Mucosa of descending colon (tissue), 3 donors: ENCODE measurements at regions not wholly inside any gene's neighbourhood (a gene's known extent, or its start where the extent isn't known, plus 50 kb on each side); places are given as distances from the start of the nearest gene placed in this dataset.

ENCODE experiments used
- ATAC-seq: fragments of 200-7000 bp; cut with Tn5 transposase; one replicate; pipeline ENCODE4 v1.9.1; 2020; ENCODE audit warnings: mild to moderate bottlenecking, moderate library complexity
- DNase-seq, 3 donors: peaks; one replicate each; pipeline ENCODE4 v3.0.0-alpha.2; 2020
- H3K36me3 ChIP-seq: fragments of 200-600 bp; one replicate; pipeline ENCODE4 v1.8.0; 2021; ENCODE audit warnings: low read depth, mild to moderate bottlenecking
- H3K4me1 ChIP-seq: fragments of 200-600 bp; one replicate; pipeline ENCODE4 v1.8.0; 2021; ENCODE audit warnings: low read depth, mild to moderate bottlenecking
- H3K4me3 ChIP-seq: fragments of 200-600 bp; one replicate; pipeline ENCODE4 v1.8.0; 2021; ENCODE audit warnings: mild to moderate bottlenecking
- H3K9me3 ChIP-seq: fragments of 200-600 bp; one replicate; pipeline ENCODE4 v1.8.0; 2021; ENCODE audit warnings: mild to moderate bottlenecking
- CTCF ChIP-seq: fragments of 200-600 bp; IDR thresholded peaks from one replicate; pipeline ENCODE4 v1.8.0; 2022; ENCODE audit warnings: antibody characterized with exemption, mild to moderate bottlenecking
- intact Hi-C, 2 donors: fragments of 100-400 bp; cut with DNase I in 1 of 2; cut with micrococcal nuclease in 1 of 2; formaldehyde crosslinking; loops; one replicate each; pipeline versions ENCODE4 v1.11.0 to v1.11.1; 2022; cut with DNase I, micrococcal nuclease
- donor health status: DM: no; HTN: no; CAD: no; lungs with moderate emphysema.
- donor health status: DM: no; HTN: no; CAD: no.
- donor health status: DM: no; HTN: yes; CAD: no.

- Histone ChIP-seq H3K36me3 (no peaks in the 10 kb centered on the region), H3K4me3 (no peak overlapping the region), H3K9me3 (no peaks in the 10 kb centered on the region), H3K4me1 (no peaks in the 10 kb centered on the region)
- DNase-seq = no peak
- no peak for ATAC-seq
- intact Hi-C loops = no loop called here
- no peak for TF ChIP-seq CTCF
These were observed 345.7 kb upstream of the SPRED2 start for GRCh38 chr2:65778137-65778536.

- ATAC-seq = no peak
- H3K9me3 ChIP-seq = no peaks in the 10 kb centered on the region
- TF ChIP-seq CTCF = no peak
These were observed 343.4 kb upstream of the SPRED2 start for GRCh38 chr2:65775839-65776238.

GRCh38 chr2:65767946-65768345 is 335.5 kb upstream of the SPRED2 start:
- Histone ChIP-seq H3K4me3 (no peak overlapping the region), H3K4me1 (no peaks in the 10 kb centered on the region), H3K9me3 (no peaks in the 10 kb centered on the region), H3K36me3 (no peaks in the 10 kb centered on the region)
- TF ChIP-seq CTCF = no peak
- DNase-seq = no peak
- no peak for ATAC-seq
- intact Hi-C loops = no loop called here

More at GRCh38 chr2:65775839-65776238, 343.4 kb upstream of the SPRED2 start:
- H3K4me3 ChIP-seq = no peak overlapping the region
- H3K4me1 ChIP-seq = no peaks in the 10 kb centered on the region
- no peaks in the 10 kb centered on the region for H3K36me3 ChIP-seq
- intact Hi-C loops = no loop called here
- no peak for DNase-seq

GRCh38 chr2:65766768-65767267 is 334.4 kb upstream of the SPRED2 start:
- Histone ChIP-seq H3K36me3 (no peaks in the 10 kb centered on the region), H3K4me1 (no peaks in the 10 kb centered on the region), H3K4me3 (no peak overlapping the region), H3K9me3 (no peaks in the 10 kb centered on the region)
- DNase-seq (no peak), ATAC-seq (no peak)
- TF ChIP-seq CTCF = no peak
- intact Hi-C loops = no loop called here

GRCh38 chr2:65765376-65765775 is 333.0 kb upstream of the SPRED2 start:
- ATAC-seq (no peak), DNase-seq (no peak)
- Histone ChIP-seq H3K4me3 (no peak overlapping the region), H3K36me3 (no peaks in the 10 kb centered on the region), H3K4me1 (no peaks in the 10 kb centered on the region), H3K9me3 (no peaks in the 10 kb centered on the region)
- no peak for TF ChIP-seq CTCF
- intact Hi-C loops = no loop called here

GRCh38 chr2:65762068-65762467 is 329.7 kb upstream of the SPRED2 start:
- intact Hi-C loops = no loop called here
- Histone ChIP-seq H3K4me3 (no peak overlapping the region), H3K4me1 (no peaks in the 10 kb centered on the region), H3K9me3 (no peaks in the 10 kb centered on the region), H3K36me3 (no peaks in the 10 kb centered on the region)
- DNase-seq (no peak), ATAC-seq (no peak)
- TF ChIP-seq CTCF = no peak
